Neuronal stem cell (in vitro differentiated cells): ENCODE measurements at regions not wholly inside any gene's neighbourhood (a gene's known extent, or its start where the extent isn't known, plus 50 kb on each side); places are given as distances from the start of the nearest gene placed in this dataset.

Experiments used
- DNase-seq: peaks from one replicate; pipeline ENCODE4 v3.0.0-alpha.2; 2013; ENCODE audit warnings: low spot score
- H2AFZ ChIP-seq: one replicate; pipeline ENCODE4 v1.6.1; 2013; ENCODE audit warnings: mild to moderate bottlenecking, low read length, inconsistent platforms
- H2AK5ac ChIP-seq: 2 replicates; pipeline ENCODE4 v1.6.1; 2013; ENCODE audit warnings: low read depth, mild to moderate bottlenecking, inconsistent platforms, low read length, moderate library complexity, mixed read lengths
- H2BK120ac ChIP-seq: 2 replicates; pipeline ENCODE4 v1.6.1; 2013; ENCODE audit warnings: low read depth, mild to moderate bottlenecking, inconsistent platforms, low read length, moderate library complexity, mixed read lengths
- H2BK12ac ChIP-seq: one replicate; pipeline ENCODE4 v1.6.1; 2013; ENCODE audit warnings: low read length, inconsistent platforms
- H2BK15ac ChIP-seq: 2 replicates; pipeline ENCODE4 v1.6.1; 2013; ENCODE audit warnings: mild to moderate bottlenecking, low read length, inconsistent platforms, mixed read lengths
- H2BK5ac ChIP-seq: one replicate; pipeline ENCODE4 v1.6.1; 2013; ENCODE audit warnings: inconsistent platforms, mild to moderate bottlenecking, low read length, moderate library complexity
- H3K14ac ChIP-seq: one replicate; pipeline ENCODE4 v1.6.1; 2013; ENCODE audit warnings: low read length, inconsistent platforms
- H3K18ac ChIP-seq: 2 replicates; pipeline ENCODE4 v1.6.1; 2013; ENCODE audit warnings: low read length, inconsistent platforms
- H3K23ac ChIP-seq: 2 replicates; pipeline ENCODE4 v1.6.1; 2013; ENCODE audit warnings: low read depth, mild to moderate bottlenecking, mixed read lengths, low read length, inconsistent platforms; ENCODE audit not compliant: poor library complexity
- H3K27ac ChIP-seq: replicated peaks from 3 replicates; pipeline ENCODE4 v1.5.1; 2013; ENCODE audit warnings: low read length, inconsistent platforms
- H3K27me3 ChIP-seq, 3 experiments: 2 replicates each; pipeline ENCODE4 v1.6.1; 2013; ENCODE audit warnings: low read length in 3 of 3, mild to moderate bottlenecking in 2 of 3, inconsistent platforms in 1 of 3, low read depth in 1 of 3, mixed read lengths in 1 of 3, moderate library complexity in 1 of 3; ENCODE audit not compliant: control insufficient read depth in 3 of 3, insufficient read depth in 3 of 3
- H3K36me3 ChIP-seq, 2 donors: replicated peaks in 1 of 2; 2 replicates each; pipeline ENCODE4 v1.6.1; 2013; ENCODE audit warnings: low read length in 2 of 2; ENCODE audit not compliant: control insufficient read depth in 2 of 2, insufficient read depth in 2 of 2
- H3K4ac ChIP-seq: 2 replicates; pipeline ENCODE4 v1.6.1; 2013; ENCODE audit warnings: inconsistent platforms, mild to moderate bottlenecking, low read length, moderate library complexity
- H3K4me1 ChIP-seq, 2 donors: 1 replicate in 1 of 2; 2 replicates in 1 of 2; pipeline ENCODE4 v1.6.1; 2013; ENCODE audit warnings: low read length in 2 of 2, low read depth in 1 of 2; ENCODE audit not compliant: control insufficient read depth in 2 of 2, insufficient read depth in 1 of 2
- H3K4me2 ChIP-seq: one replicate; pipeline ENCODE4 v1.6.1; 2013; ENCODE audit warnings: mild to moderate bottlenecking, low read length, inconsistent platforms; ENCODE audit not compliant: insufficient read depth, poor library complexity, severe bottlenecking
- H3K4me3 ChIP-seq, 2 donors: 2 replicates each; pipeline ENCODE4 v1.5.1; 2013; ENCODE audit warnings: low read length in 2 of 2, mild to moderate bottlenecking in 2 of 2, inconsistent platforms in 1 of 2, moderate library complexity in 1 of 2
- H3K79me1 ChIP-seq: one replicate; pipeline ENCODE4 v1.6.1; 2013; ENCODE audit warnings: low read depth, mild to moderate bottlenecking, inconsistent platforms, low read length, moderate library complexity
- H3K9ac ChIP-seq: one replicate; pipeline ENCODE4 v1.6.1; 2013; ENCODE audit warnings: mild to moderate bottlenecking, low read depth, low read length, inconsistent platforms; ENCODE audit not compliant: poor library complexity
- H3K9me3 ChIP-seq, 2 donors: replicated peaks in 1 of 2; 2 replicates each; pipeline versions ENCODE3 to v1.6.1; 2013; ENCODE audit warnings: low read length in 2 of 2, mild to moderate bottlenecking in 2 of 2, inconsistent platforms in 1 of 2, low read depth in 1 of 2, mixed read lengths in 1 of 2, moderate library complexity in 1 of 2; ENCODE audit not compliant: control insufficient read depth in 2 of 2, insufficient read depth in 1 of 2
- H4K8ac ChIP-seq: one replicate; pipeline ENCODE4 v1.6.1; 2013; ENCODE audit warnings: low read depth, mild to moderate bottlenecking, inconsistent platforms, low read length, moderate library complexity
- H4K91ac ChIP-seq: one replicate; pipeline ENCODE4 v1.6.1; 2013; ENCODE audit warnings: low read length, low read depth, mild to moderate bottlenecking, inconsistent platforms; ENCODE audit not compliant: poor library complexity
- WGBS, 2 donors: extraction: QIAGEN DNeasy Blood & Tissue Kit; methylation state at CpG; one replicate each; pipeline ENCODE4 v1.1.7; 2013; ENCODE audit warnings: missing lambda C conversion rate in 2 of 2, mixed read lengths in 1 of 2; ENCODE audit not compliant: insufficient read length in 2 of 2, insufficient replicate concordance in 1 of 2; ENCODE audit errors: extremely low coverage in 2 of 2; 5-methylcytosine and 5-hydroxymethylcytosine counted together

GRCh38 chr2:47315475-47315874, 53.6 kb upstream of the EPCAM start:
- H3K9ac ChIP-seq: no peak overlapping the region
- no peak overlapping the region for H2BK15ac ChIP-seq
- no CpG with 5 or more reads among the region's 5 CpGs for WGBS, 2 donors
- H3K4me3 ChIP-seq: no peak overlapping the region
- H2AFZ ChIP-seq: no peak overlapping the region
- no peak overlapping the region for H3K18ac ChIP-seq
- no peak overlapping the region for H2BK12ac ChIP-seq
- H3K23ac ChIP-seq: no peak overlapping the region
- DNase-seq: no peak
- H2BK120ac ChIP-seq: no peak overlapping the region
- no peaks in the 10 kb centered on the region for H3K9me3 ChIP-seq
- no peaks in the 10 kb centered on the region for H3K79me1 ChIP-seq
- no peak overlapping the region for H2BK5ac ChIP-seq
- no peak overlapping the region for H4K8ac ChIP-seq
- no peak overlapping the region for H3K27ac ChIP-seq
- no peak overlapping the region for H4K91ac ChIP-seq
- no peak overlapping the region for H3K4ac ChIP-seq
- no peaks in the 10 kb centered on the region for H3K27me3 ChIP-seq
- H3K4me1 ChIP-seq: peaks cover 9 to 12% of the 10 kb centered on the region in 2 donors
- no peak overlapping the region for H3K4me2 ChIP-seq
- H3K14ac ChIP-seq: no peak overlapping the region
- no peaks in the 10 kb centered on the region for H3K36me3 ChIP-seq
- no peak overlapping the region for H2AK5ac ChIP-seq

- Histone ChIP-seq H3K27me3 (no peaks in the 10 kb centered on the region), H4K8ac (no peak overlapping the region), H3K9me3 (no peaks in the 10 kb centered on the region), H3K9ac (no peak overlapping the region), H2BK120ac (no peak overlapping the region), H3K79me1 (no peaks in the 10 kb centered on the region), H3K27ac (no peak overlapping the region), H2AFZ (no peak overlapping the region), H2BK15ac (no peak overlapping the region), H2BK5ac (no peak overlapping the region), H3K4me2 (no peak overlapping the region), H4K91ac (no peak overlapping the region), H3K36me3 (no peaks in the 10 kb centered on the region), H3K4ac (no peak overlapping the region), H3K18ac (no peak overlapping the region), H3K14ac (no peak overlapping the region), H3K4me3 (no peak overlapping the region), H3K4me1 (peaks cover 20% of the 10 kb centered on the region in 2 donors), H3K23ac (no peak overlapping the region), H2BK12ac (no peak overlapping the region), H2AK5ac (no peak overlapping the region)
- no peak for DNase-seq
- WGBS, 2 donors: no CpG with 5 or more reads among the region's 2 CpGs
Observed at GRCh38 chr2:47313728-47314127, 55.4 kb upstream of the EPCAM start.

- Histone ChIP-seq H3K18ac (no peak overlapping the region), H3K36me3 (no peaks in the 10 kb centered on the region), H2BK15ac (no peak overlapping the region), H3K9me3 (no peaks in the 10 kb centered on the region), H4K91ac (no peak overlapping the region), H3K27ac (no peak overlapping the region), H3K4me3 (no peak overlapping the region), H3K4me2 (no peak overlapping the region), H2BK120ac (no peak overlapping the region), H3K9ac (no peak overlapping the region), H3K23ac (no peak overlapping the region), H4K8ac (no peak overlapping the region), H3K4me1 (peaks cover 20% of the 10 kb centered on the region in 2 donors), H3K79me1 (no peaks in the 10 kb centered on the region), H3K4ac (no peak overlapping the region), H2AFZ (no peak overlapping the region), H2BK12ac (no peak overlapping the region), H3K27me3 (no peaks in the 10 kb centered on the region), H2AK5ac (no peak overlapping the region), H3K14ac (no peak overlapping the region), H2BK5ac (no peak overlapping the region)
- WGBS, 2 donors: no CpG with 5 or more reads among the region's 6 CpGs
- DNase-seq: no peak
Observed at GRCh38 chr2:47313141-47313691, 55.9 kb upstream of the EPCAM start.

- no peak for DNase-seq
- Histone ChIP-seq H3K36me3 (no peaks in the 10 kb centered on the region), H3K4me1 (peaks cover 20% of the 10 kb centered on the region in 2 donors), H3K27ac (no peak overlapping the region), H4K8ac (no peak overlapping the region), H2AFZ (no peak overlapping the region), H3K4ac (no peak overlapping the region), H3K4me2 (no peak overlapping the region), H2BK5ac (no peak overlapping the region), H3K9ac (no peak overlapping the region), H3K4me3 (no peak overlapping the region), H2BK120ac (no peak overlapping the region), H2BK15ac (no peak overlapping the region), H2AK5ac (no peak overlapping the region), H4K91ac (no peak overlapping the region), H3K18ac (no peak overlapping the region), H3K23ac (no peak overlapping the region), H3K14ac (no peak overlapping the region), H3K9me3 (no peaks in the 10 kb centered on the region), H2BK12ac (no peak overlapping the region), H3K79me1 (no peaks in the 10 kb centered on the region), H3K27me3 (no peaks in the 10 kb centered on the region)
- no CpG with 5 or more reads among the region's 1 CpG for WGBS, 2 donors
Observed at GRCh38 chr2:47312491-47312850, 56.6 kb upstream of the EPCAM start.
